NCI-H446 (cell line): ENCODE measurements at regions not wholly inside any gene's neighbourhood (a gene's known extent, or its start where the extent isn't known, plus 50 kb on each side); places are given as distances from the start of the nearest gene placed in this dataset.

ENCODE experiments used
- DNase-seq, 2 experiments: peaks; one replicate each; lab custom pipeline; 2025; lab: John Stamatoyannopoulos, UW

DNA sequence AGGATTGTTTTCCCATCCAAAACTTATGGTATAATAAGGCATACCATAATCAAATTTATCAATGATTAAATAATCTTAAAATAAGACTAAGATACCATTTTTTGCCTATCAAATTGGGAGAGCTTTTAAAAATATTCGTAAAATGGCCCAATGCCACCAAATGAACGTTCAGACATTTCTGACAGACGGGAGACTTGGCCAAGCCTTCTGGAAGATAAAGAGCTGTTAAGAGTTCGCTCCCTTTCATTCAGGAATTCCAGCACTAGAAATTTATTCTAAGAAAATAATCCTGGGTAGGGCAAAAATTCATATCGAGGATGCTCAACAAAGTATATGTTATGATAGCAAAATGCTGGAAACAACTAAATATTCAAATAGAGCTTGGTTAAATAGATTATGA is 85.6 kb upstream of the NEO1 start:
- DNase-seq = peak in 1 of 2 experiments; percentile 34

DNA sequence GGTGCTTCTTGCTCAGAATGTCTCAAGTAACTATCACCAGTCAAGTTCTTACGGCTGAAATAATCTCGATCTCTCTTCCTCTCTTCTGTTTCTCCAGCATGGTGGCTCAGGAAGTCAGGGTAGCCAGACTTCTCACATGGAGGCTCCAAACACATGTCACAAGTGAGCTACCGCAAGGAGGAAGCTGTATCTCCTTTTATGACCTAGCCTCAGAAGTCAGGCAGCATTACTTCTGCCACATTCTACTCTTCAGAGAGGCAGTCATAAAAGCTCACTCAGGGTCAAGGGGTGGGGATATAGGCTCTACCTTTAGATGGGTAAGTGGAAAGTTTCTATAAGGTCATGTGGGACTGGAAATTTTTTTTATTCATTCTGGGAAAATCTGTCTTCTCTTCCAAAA is 86.6 kb upstream of the NEO1 start:
- DNase-seq = no peak

- DNase-seq = no peak
These were observed 87.7 kb upstream of the NEO1 start for GRCh38 chr15:72964542-72964941.

GRCh38 chr15:72964135-72964534 is 88.1 kb upstream of the NEO1 start:
- DNase-seq = peak in 1 of 2 experiments; percentile 25

GRCh38 chr15:72962054-72962702 is 90.1 kb upstream of the NEO1 start:
- DNase-seq = no peak

DNA sequence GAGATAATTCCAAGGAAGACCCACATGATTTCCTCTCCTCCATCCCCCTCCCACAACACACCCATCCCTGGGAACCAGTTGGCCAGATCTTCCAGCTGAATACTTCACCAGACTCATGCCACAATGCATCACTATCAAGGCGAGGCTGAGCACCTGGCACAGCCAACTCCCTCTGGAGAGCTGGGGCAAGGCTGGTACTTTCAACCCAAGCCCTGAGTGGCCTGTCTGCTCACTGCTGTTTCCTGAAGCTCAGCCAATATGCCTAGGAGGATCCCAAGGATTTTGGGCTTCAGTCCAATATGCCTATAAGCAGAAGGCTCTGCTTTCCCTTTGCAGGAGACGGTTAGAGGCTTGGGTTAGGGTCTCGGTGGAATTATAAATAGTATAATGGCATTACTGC is 90.9 kb upstream of the NEO1 start:
- peak; percentile 74 to 98 for DNase-seq

DNA sequence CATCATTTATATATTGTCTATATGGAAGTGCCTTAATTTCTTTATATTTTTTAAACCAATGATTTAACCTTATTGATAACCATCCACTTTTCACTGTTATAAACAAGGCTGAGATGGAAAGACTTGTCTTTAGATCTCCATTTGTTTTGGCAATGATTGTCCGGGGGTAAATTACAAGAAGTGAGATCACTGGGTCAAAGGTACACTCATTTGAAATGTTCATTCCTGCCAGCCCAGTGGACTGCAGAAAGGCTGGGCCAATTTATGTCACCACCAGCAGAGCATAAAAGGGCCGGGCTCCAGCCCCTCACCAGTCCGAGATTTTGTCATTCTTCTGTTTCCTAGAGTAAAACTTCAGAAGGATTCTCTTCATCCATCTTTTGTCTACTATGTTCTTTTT is 93.6 kb upstream of the NEO1 start:
- no peak for DNase-seq

- DNase-seq = no peak
These were observed 99.0 kb upstream of the NEO1 start for GRCh38 chr15:72953306-72953705.

- peak in 1 of 2 experiments; percentile 18 for DNase-seq
These were observed 100.1 kb upstream of the NEO1 start for GRCh38 chr15:72952151-72952550.

DNA sequence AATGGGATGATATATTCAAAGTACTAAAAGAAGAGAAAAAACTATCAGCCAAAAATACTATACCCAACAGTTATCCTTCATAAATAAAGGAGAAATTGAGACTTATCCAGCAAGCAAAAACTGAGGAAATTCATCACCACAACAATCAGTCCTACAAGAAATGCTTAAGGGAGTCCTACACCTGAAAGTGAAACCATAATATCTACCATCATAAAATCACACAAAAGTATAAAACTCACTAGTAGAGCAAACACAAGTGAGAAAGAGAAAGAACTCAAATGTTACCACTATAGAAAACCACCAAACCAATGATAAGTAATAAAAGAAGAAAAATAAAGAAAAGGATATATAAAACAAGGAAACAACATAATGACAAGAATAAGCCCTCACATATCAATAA is 103.6 kb upstream of the NEO1 start:
- no peak for DNase-seq

DNA sequence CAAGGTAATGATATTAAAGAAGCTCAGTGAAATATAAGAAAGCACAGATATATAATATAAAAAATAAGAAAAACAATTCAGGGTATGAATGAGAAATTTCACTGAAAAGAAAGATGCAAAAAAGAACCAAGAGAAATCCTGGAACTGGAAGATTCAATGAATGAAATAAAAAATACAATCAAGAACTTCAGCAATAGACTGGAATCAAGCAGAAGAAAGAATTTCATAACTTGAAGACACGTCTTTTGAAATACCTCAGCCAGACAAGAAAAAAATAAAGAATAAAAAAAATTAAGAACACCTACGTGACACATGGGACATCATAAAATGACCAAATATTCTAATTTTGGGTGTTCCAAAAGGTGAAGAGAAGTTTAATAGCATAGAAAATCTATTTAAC is 104.6 kb upstream of the NEO1 start:
- DNase-seq = no peak

DNA sequence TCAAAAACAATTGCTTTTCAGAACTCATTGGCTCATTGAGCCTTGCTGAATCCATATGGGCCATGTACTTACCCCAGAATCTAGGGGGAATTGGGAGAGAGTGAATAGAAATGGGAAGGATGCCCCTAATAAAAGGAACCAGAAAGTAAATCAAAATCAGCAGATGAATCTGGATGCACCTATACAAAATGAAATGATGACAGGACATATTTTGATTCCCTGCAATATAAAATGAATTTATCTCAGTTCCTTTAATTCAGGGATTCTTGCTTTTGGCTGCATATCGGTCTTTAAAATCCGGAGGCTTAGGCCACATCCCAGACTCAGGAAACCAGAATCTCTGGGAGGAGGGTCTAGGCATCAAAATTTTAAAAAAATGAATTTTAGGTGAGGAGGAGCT is 107.7 kb upstream of the NEO1 start:
- no peak for DNase-seq

GRCh38 chr15:72940229-72940622 is 112.0 kb upstream of the NEO1 start:
- DNase-seq = no peak

DNA sequence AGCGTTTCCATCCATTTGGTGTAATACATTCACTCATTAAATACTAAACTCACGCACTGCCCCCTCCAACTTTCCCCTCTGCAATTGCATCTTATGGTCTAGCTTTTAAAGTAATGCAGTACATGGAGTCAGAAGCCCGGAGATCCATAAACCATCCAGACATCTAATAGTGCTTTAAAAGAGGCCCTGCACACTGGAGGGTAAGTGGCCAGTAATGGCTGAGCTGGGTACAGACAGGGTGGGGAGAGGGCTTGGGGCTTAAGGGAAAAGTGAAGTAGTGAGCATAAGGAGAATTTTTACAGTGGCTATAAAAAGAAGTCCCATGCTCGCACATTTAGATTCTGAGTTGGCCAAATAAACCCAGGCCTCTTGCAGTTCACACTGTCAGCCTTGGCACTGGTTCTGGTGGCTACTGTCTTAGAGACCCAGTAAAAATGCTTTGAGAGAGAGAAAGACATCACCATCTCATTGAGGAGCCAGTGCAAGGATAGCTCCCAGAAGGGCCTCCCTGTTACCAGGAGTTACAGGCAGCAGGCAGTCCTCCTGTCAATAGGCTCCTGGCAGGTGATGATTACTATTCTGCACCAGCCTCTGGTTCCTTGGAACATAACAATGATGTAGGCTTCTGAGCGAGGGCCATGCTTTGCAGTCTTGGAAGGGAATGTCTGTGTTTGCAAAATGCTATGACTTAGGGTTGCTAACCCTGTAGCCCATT is 112.6 kb upstream of the NEO1 start:
- no peak for DNase-seq

DNA sequence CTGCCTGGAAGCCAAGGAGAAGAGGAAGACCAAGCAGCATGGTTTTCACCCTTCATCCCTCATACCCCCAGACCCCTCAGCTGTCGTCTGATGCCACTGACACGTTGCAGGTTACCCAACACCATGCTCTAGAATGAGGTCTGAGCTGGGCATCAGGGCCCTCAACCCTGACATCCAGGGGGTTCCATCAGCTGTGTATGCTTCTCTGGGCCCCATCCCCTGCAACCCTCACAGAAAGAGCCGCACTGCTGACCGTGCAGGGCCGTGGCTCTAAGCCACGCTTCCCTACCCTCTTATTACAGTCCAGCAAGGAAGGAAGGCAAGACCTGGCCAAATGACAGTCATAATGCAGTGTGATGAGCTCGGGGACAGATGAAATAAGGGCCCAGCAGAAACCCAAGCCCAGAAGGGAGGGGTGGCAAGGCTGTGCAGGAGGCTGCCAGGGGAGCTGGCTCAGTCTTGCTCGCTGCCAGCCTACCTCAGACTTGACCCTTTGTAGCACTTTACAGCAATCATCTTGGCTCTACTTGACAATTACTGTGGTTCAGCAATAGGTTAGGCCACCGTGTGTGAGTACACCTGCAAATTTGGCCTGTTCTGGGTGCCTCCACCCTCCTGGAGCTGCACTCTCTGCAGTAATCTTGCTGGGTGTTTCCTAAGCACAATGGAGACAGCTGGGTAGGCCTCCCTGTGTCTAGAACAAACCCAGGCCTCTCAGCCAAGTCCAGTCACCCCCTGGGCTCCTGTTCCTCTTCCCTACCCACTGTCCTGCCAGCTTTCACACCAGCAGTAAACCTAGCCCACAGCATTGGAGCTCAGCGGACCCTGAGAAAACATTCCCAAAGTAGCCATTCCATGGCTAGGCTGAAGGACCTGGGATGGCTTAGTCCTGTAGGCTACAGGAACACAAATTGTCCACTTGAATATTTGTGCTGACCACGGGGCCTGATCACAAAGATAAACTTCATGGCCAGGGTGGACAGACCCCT is 115.3 kb upstream of the NEO1 start:
- no peak for DNase-seq

DNA sequence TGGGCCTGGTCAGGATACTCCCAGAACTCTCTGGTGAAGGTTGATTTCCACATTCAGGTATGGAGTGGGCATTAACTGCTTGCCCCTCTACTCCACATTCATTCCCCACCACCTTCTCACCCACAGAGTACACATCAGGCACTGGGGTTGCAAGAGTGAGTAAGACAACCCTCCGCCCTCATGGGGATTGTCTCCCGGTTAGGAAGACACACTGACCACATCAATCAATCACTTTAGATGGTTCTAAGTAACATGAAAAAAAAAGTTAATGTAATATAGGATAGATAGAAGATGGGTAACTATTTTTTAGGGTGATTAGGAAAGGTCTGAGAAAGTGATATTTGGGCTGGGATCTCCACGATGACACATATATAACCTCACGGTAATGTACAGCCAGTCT is 116.0 kb upstream of the NEO1 start:
- no peak for DNase-seq

GRCh38 chr15:72935521-72935920 is 116.7 kb upstream of the NEO1 start:
- no peak for DNase-seq

- DNase-seq = no peak
These were observed 117.3 kb upstream of the NEO1 start for GRCh38 chr15:72934921-72935320.

DNA sequence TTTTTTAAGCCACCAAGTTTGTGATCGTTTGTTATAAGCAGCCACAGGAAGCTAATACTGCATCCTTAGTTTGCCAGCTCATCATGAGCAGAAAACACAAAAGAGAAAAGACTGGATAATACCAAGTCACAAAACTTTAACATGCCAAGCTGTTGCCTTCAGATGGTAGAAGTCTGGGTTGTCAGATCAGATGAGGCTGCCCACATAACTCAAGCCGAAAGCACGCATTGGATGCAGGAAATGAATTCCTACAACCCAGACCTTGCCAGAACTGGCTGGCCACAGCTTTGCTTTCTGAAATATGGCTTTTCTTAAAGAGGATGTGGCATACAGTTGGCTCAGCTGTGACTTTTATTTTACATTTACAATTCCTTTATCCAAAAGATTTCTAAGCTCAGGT is 118.3 kb upstream of the NEO1 start:
- DNase-seq = no peak

DNA sequence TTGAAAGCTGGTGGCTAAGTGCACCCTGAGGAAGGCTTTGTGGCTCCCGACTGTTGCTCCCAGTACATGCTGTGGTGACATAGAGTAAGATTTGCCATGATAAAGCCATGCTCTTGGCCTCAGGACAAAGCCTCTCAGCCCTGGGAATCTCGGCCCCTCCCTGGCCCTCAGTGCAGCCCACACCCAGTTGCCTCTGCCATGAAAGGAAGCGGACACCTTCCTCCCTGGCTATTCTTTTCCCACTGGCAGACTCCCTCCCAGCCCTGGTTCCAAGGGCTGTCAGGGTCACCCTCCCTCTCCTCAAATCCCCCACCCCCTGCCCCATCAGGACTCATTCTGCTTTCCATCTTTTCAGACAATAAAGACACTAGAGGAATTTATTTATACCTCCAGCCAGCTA is 119.8 kb upstream of the NEO1 start:
- no peak for DNase-seq

DNA sequence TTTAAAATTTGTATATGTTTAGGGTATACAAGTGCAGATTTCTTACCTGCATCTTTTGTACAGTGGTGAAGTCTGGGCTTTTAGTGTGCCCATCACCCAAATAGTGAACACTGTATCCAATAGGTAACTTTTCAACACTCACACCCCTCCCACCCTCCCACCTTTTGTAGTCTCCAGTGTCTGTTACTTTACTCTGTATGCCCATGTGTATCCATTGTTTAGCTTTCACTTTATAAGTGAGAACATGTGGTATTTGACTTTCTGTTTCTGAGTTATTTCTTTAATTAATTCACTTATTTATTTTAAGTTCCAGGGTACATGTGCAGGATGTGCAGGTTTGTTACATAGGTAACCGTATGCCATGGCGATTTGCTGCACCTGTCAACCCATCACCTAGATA is 124.8 kb upstream of the NEO1 start:
- no peak for DNase-seq

- DNase-seq = no peak
These were observed 126.6 kb upstream of the NEO1 start for GRCh38 chr15:72925661-72926060.

DNA sequence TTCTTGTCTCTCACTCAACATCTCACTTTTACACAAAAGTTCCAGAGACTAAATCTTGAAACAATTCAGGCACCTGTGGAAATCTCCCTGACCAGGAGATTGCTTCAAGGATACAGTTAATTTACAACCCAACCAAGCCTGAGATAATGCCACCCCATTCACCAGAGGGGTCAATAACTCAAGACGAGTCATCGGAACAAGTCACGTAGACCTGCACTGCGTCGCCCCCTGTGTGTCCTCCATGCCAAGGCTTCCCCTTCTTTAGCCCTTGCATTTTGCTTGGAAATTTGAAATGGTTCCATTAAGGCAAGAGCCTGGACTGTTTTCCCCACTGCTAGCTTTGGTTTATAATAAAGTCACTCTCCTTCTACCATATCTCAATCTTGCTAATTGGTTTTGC is 129.0 kb upstream of the NEO1 start:
- DNase-seq = no peak
